Stimulated activated CD4-positive, alpha-beta T cell treated with anti-CD3 and anti-CD28 coated beads, Interleukin-15, amount 100 ng/mL, for 48 hours (primary cell): ENCODE measurements at regions not wholly inside any gene's neighbourhood (a gene's known extent, or its start where the extent isn't known, plus 50 kb on each side); places are given as distances from the start of the nearest gene placed in this dataset.
"Not testable (repeated sequence)": the region's sequence is repeated elsewhere in the genome, so short reads cannot be mapped to it uniquely, and the experiment has no call there.

Source experiments
- DNase-seq, 2 donors: peaks; one replicate each; pipeline ENCODE4 v3.0.0-alpha.2; 2020; ENCODE audit warnings: low read depth in 2 of 2

DNA sequence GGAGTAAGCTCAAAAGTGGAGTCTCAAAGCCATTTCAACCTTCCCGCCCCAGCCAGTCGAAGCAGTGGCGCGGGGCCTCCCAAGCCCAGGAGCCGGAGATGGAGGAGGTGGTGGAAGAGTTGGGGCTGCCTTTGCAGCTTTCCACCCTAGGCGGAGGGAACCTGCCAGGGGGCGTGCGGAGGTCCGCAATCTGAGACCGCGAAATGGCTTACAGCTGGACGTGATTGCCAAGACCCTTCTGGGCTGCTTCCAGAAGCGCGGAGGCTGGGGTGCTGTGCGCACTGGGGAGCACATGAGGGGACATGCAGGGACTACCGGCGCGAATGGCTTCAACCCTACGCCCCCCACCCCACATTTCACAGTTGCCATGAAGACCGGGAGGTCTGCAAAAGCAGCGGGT, 86.2 kb downstream of the PRR15 start:
- no peak for DNase-seq

DNA sequence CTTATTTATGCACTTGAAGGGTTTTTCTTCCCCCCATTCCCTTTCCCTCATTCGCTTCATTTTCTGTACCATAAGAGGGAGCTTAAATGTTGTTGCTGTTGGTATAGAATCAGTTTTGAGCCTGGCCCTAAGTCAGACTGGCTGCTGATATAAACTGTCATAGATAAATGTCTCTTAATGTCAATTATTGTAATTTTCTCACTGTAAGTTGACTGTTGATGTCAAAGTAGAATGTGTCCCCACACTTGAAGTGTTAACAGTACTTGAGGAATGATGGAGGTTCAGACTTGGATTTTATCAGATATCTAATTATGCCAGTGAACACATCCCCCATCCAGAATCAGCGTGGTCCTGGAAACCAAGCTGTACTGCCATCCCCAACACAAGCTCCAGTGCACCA, 87.8 kb downstream of the PRR15 start:
- DNase-seq, result no peak

DNA sequence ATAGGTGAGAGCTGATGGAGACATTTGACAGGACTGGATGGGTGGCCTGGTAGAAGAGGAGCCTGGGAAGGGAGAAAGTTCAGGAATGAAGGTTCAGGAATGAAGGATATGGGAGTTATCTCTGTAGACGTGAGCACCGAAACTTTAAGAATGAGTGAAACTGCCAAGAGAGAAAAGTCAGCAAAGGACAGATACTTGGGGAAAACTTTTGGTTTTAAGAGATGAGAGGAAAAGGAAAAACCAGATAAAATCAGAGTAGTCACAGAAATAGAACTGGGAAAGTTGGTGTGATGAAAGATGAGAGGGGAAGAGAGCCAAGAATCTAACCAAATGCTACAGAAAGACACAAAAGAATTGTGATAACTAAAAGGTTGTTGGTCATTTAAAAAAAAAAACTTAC, 88.9 kb downstream of the PRR15 start:
- DNase-seq, result no peak

DNA sequence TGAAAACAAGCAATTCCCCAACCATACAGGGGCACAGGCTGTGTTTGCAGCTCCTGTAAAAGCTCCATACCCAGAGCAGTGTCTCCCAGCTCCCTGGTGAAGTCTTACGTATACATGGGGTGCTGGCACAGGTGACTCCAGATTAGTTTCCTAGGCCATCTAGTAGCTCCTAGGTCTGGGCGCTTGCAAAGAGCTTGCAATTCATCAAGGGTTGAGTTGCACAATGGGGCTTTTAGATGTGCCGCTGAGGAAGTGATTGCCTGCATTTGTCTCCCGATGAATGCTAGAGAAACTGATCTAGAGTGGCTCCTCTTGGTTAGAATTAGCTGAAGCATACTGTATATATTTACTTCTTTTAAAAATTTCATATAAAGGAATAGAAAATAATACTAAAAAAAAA, 90.7 kb downstream of the PRR15 start:
- not testable (repeated sequence) for DNase-seq

DNA sequence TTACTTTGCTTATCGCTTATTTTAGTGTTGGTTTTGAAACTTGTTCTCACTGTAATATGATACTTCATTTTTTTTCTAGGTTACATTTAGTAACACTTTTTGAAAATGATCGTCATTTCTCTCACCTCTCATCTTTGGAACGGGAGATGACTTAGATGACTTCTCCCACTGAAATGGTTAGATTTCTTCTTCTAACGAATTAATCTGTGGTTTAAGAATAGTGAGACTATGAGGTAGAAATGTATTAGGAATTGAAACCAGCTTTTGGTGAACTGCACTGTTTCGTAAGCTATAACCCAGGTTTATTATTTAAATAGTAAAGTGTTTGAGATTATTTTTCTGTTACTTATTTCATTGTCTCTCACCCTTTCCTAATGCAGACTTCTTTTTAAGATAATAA, 93.7 kb downstream of the PRR15 start:
- no peak for DNase-seq

DNA sequence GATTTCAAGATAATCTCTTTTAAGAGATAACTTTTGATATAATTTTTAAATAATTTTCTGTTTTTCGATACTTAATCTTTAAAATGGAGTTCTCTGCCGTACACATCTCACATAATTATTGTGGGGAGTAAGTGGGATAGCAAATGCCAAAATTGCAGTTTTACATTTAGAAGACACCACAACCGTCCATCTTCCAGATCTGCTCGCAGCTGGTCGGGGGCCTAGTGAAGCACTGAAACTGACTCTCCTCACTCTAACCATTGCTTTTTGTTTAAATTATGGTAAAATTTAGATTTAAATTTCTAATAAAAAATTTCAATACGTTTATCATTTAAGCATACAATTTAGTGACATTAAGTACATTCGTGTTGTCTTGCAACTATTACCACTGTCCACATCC, 94.2 kb downstream of the PRR15 start:
- no peak for DNase-seq

DNA sequence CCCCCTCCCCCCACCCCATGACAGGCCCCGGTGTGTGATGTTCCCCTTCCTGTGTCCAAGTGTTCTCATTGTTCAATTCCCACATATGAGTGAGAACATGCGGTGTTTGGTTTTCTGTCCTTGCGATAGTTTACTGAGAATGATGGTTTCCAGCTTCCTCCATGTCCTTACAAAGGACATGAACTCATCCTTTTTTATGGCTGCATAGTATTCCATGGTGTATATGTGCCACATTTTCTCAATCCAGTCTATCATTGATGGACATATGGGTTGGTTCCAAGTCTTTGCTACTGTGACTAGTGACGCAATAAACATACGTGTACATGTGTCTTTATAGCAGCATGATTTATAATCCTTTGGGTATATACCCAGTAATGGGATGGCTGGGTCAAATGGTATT, 95.6 kb downstream of the PRR15 start:
- DNase-seq, result not testable (repeated sequence)

DNA sequence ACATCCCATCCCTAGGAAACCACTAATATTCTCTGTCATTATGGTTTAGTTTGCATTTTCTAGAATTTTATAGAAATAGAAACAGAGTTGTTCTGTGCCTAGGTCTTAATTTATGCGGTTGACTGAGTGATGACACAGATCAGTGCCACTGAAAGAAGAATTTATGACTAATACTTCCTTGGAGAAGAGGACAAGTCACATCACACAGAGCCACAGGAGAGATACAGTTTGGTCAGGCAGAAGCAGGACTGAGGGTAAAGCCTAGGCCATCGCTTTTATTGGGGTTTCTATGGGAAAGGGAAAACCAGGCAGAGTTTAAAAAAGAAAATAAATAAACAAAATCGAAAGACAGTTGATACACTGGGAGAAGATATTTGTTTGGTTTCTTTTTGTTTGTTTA, 99.3 kb downstream of the PRR15 start:
- not testable (repeated sequence) for DNase-seq

DNA sequence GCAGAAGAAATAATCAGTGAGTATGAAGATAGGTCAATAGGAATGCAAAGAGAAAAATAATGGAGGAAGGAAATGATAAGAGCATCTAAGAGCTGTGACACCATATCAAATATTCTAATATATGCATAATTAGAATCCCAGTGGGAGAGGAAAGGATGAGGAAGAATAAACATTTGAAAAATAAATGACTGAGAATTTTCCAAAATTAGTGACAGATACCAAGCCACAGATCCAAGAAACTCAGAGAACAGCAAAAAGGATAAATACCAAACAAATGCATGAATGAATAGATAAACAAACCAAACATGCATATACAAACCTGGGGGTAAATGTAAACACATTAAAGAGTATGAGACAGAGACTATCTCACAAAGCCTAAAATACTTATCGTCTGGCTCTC, 101.4 kb downstream of the PRR15 start:
- not testable (repeated sequence) for DNase-seq

DNA sequence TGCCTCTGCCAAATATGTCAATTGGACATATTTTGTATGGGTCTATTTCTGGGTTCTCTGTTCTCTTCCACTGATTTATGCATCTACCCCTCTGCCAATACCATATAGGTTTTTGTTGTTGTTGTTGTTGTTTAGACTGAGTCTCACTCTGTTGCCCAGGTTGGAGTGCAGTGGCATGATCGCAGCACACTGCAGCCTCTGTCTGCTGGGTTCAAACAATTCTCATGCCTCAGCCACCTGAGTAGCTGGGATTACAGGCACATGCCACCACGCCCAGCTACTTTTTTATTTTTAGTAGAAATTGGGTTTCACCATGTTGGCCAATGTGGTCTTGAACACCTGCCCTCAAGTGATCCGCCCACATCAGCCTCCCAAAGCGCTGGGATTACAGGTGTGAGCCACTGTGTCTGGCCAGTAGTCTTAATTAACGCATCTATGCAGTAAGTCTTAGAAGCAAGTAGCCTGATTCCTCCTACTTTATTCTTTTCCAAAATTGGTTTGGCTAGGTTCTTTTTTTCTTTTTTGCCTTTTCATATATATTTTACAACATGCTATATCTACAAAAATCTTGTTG, 103.5 kb downstream of the PRR15 start:
- DNase-seq, result not testable (repeated sequence)

DNA sequence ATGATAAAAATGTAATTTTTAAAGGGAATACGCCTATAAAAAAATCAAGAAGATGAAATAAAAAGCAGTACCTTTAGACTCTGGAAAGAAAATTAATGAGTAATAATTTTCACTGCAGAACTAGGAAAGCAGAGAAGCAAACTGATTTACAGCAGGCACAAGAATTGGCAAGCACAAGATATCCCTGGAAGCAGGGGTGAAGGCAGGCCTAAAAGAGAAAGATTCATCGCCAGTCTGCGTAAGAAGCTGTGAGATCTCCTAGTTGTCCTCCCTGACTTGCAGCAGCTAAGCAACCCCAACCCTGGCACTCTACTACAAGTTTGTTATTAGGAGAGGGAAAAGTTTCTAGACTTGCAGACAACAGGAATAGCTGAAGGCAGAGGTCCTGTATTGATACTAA, 107.7 kb downstream of the PRR15 start:
- DNase-seq, result not testable (repeated sequence)

DNA sequence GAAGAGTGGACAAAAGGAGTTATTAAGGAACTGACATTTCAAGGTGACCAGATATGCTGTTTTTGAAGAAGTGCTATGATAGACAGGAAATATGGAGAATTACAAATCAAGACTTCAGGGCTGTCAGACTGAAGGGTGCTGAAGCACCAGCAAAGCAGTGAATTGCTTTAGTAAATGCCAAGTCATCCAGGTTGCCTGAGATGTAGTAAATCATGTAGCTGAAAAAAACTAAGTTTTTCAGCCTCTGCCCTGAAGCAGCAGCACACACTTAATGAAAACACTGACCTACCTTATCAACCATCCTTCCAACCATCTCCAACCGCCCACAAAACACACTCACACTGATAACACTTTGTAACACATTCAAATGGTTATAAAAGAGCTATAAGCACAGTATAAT, 110.0 kb downstream of the PRR15 start:
- not testable (repeated sequence) for DNase-seq

DNA sequence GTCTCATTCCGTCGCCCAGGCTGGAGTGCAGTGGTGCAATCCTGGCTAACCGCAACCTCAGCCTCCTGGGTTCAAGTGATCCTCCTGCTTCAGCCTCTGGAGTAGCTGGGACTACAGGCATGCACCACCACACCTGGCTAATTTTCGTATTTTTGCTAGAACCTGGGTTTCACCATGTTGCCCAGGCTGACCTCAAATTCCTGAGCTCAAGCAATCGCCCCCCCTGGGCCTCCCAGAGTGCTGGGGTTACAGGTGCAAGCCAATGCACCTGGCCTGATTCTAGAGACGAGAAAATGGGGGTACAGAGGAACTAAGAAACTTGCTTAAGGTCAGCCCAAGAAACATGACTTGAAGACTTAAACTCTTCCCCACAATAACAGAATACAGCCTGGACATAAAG, 111.0 kb downstream of the PRR15 start:
- not testable (repeated sequence) for DNase-seq

DNA sequence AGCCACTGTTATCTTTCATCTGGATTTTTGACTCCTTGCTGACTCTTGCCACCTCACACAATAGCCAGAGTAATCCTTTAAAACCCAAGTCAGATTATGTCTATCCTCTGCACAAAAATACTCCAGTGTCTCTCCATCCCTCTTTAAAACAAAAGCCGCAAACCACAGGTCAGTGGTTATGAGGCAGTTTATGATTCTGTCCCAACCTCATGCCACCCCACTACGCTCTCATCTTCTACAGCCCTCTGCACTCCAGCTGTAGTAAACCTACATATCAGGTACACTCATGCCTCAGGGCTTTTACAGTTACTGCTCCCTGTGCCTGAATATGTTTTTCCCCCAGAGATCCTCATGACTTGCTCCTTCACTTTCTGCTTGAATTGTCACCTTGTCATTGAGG, 113.6 kb downstream of the PRR15 start:
- DNase-seq, result not testable (repeated sequence)

DNA sequence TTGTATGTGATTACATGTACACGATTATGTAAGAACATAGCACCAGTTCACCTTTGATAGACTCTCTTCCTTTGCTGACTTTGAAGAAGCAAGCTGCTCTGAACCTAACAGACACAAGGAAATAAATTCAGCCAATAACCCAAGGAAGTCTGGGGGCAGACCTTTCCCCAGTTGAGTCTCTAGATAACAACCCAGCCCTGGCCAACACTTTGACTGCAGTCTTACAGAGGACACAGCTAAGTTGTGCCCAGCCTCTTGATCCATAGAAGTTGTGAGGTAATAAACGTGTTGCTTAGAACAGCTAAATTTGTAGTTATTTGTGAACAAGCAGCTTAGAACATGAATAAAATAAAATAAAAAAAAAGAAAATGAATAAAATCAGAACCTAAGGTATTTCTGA, 116.3 kb downstream of the PRR15 start:
- DNase-seq, result not testable (repeated sequence)

DNA sequence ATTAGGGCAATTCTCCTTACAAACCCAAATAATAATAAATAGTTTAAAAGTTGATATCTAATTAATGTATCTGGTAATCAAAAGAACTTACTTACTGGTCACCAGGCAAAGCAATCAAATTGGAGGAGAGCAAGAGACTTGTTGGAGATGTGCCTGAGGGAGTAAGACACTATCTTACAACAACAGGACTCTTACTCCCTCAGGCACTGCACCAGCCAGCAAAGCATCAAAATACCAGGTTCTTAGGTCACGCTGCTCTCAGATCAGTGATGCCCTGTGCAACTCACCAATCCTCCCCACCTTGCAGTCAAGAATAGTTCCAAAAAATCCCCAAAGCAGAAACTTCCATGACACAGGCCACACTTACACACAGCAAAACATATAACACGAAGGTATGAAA, 117.0 kb downstream of the PRR15 start:
- DNase-seq, result not testable (repeated sequence)

DNA sequence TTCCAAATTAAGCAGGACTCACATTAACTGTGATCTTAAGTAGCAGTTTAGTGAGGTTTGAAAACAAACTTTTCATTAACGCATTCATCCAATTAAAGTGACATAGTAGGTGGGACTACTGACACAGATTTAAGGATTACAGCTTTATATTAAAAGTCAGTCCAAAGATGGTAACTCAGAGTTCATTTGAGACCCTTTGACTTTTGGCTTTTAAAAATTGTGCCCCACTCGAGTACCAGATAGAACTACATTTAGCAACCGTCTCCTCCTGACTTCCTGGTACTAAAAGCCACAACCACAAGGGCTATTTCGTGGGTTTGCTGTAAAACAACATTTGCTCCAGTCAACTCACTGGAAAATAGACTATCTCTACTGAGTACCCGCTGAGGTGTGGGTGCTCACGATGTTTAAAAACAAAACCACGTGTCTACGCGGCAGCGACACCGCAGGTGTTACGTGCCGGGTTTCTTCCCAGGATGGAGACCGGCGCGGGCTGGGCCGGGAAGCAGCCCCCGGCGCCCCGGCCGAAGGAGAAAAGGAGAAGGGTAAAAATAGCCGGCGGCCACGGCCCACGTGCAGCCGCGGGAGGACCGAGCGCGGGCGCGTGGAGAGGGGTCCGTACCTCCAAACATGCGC, 120.6 kb downstream of the PRR15 start:
- DNase-seq, result not testable (repeated sequence)

DNA sequence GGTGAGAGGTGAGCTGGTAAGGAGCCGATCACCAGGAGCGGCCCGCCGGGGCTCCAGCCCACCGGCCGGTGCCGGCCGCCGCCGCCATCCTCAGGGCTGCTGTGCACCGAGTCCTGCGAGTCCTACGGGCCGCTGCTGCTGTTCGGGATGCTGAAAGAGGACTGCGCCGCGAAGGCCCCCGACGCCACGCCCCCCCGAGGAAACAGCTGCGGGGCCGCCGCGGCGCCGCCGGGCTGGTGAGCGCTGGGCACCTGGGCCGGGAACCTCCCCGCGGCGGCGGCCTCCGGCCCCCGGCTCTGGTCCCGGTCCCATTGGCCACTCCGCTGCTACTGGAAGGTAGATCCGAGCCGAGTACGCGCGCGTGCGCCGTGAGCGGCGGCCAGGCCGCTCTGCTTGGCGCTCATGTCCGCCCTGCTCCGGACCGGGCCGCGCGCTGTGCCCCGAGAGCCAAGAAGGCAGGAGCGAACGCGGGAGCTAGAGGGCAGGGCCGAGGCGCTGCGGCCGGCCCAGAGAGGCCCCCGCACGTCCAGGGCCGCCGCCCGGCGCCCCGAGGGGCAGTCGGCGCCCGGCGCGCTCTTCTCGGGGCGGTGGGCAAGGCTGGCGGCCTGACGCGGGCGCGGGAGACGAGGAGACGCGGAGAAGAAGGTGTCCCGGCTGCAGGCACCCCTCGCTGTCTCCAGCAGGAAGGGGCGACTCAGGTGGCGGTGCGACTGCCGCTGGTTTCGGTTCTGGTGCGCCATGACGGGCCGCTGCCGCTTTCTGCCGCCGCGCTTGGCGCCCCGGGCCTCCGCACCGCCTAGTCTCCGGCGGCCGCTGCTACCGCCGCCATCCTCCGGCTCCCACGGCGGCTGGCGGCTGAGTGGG, 121.3 kb upstream of the WIPF3 start:
- DNase-seq, result peak; percentile 8 to 14

DNA sequence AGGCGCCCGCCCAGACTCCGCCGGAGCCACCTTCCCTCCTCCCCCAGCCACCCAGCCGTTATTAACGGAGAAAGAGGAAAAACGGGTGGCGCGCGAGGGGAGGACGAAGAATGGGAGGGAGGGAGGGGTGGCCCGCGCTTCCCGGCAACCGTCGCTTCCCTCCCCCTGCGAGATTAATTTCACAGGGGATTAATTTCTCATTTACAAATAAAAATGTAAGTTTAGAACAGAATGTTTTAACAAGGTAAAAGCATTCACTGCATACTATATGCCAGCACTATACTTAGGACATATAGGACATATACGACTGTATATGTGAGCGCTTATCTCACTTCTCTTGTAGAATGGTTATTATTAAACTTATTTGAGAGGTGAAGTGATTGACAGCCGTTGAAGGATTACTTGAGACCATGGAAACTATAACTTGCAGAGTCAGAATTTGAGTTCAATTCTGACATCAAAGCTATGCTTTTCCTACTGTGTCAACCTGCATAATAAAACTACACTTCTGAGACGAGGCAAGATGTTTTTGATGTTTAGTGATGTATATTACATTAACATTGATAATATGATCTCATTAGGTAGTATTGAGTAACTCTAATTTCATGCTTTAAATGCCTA, 120.5 kb upstream of the WIPF3 start:
- DNase-seq, result not testable (repeated sequence)

DNA sequence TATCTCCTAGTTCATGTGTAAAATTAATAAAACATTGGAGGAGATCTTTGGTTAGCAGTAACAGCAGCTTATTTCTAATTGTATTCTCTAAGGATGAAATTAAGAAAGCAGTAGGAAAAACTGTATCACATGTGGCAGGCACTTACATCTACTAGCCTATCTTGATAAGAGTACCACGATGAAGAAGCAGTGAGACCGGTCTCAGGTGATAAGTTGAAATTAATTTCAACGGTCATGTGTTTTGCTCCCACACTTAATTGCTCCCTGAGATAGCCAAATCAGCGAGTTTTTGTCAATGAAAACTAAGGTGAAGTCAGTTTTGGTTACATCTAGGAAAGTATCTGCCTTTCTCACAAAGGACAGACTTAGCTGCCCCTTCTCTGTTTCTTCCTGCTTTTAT, 115.8 kb upstream of the WIPF3 start:
- DNase-seq, result not testable (repeated sequence)

DNA sequence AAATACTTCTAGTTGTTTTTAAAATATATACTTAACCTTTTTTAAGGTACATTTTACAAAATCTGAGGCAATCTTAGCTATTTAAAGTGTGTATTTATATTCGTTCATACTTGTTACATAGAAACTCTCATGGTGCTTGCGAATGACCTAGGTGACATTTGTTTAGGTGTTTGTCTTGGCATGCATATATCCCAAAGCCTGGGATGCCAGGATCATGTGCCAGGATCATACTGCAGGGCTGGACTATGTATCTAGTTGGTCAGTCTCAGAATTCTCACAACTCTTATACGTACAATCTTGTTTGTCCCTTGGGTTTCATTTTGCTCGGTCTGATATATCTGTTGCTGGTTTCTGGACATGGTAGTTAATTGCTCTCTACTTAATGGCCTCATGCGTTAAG, 109.9 kb upstream of the WIPF3 start:
- not testable (repeated sequence) for DNase-seq

DNA sequence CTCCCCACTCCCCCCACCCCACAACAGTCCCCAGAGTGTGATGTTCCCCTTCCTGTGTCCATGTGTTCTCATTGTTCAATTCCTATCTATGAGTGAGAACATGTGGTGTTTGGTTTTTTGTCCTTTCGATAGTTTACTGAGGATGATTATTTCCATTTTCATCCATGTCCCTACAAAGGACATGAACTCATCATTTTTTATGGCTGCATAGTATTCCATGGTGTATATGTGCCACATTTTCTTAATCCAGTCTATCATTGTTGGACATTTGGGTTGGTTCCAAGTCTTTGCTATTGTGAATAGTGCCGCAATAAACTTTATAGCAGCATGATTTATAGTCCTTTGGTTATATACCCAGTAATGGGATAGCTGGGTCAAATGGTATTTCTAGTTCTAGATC, 106.6 kb upstream of the WIPF3 start:
- DNase-seq, result not testable (repeated sequence)
